Activated B cell treated with CpG ODN at 0.5 μM for 24 hours (primary cell): ENCODE measurements at regions not wholly inside any gene's neighbourhood (a gene's known extent, or its start where the extent isn't known, plus 50 kb on each side); places are given as distances from the start of the nearest gene placed in this dataset.

ENCODE experiments used
- ATAC-seq: fragments of 200-7000 bp; cut with Tn5 transposase; one replicate; pipeline ENCODE4 v1.10.0; 2021; ENCODE audit warnings: low read depth, mild to moderate bottlenecking, moderate library complexity
- CTCF ChIA-PET: fragments of 350-600 bp; sonication (Branson Sonifier 250); formaldehyde crosslinking; loops from one replicate; lab custom pipeline; 2021; ENCODE audit warnings: antibody characterized with exemption; lab: Charles Lee
- POLR2A ChIA-PET: fragments of 350-600 bp; sonication (Branson Sonifier 250); formaldehyde crosslinking; loops from one replicate; lab custom pipeline; 2021; ENCODE audit warnings: antibody characterized with exemption; lab: Charles Lee
- DNase-seq: peaks from one replicate; pipeline ENCODE4 v3.0.0; 2022
- H3K27ac Mint-ChIP-seq: one replicate; pipeline ENCODE4 v1.8.0; 2020; ENCODE audit warnings: mixed read lengths
- H3K27me3 Mint-ChIP-seq: one replicate; pipeline ENCODE4 v1.8.0; 2021; ENCODE audit warnings: mixed read lengths
- H3K36me3 Mint-ChIP-seq: one replicate; pipeline ENCODE4 v1.8.0; 2021; ENCODE audit warnings: low read depth, mixed read lengths
- H3K4me1 Mint-ChIP-seq: one replicate; pipeline ENCODE4 v1.8.0; 2021; ENCODE audit warnings: mixed read lengths
- H3K4me3 Mint-ChIP-seq: one replicate; pipeline ENCODE4 v1.8.0; 2020; ENCODE audit warnings: mild to moderate bottlenecking, mixed read lengths
- H3K9me3 Mint-ChIP-seq: one replicate; pipeline ENCODE4 v1.8.0; 2020; ENCODE audit warnings: mixed read lengths
- intact Hi-C: fragments of 100-400 bp; cut with micrococcal nuclease; formaldehyde crosslinking; loops from one replicate; pipeline ENCODE4 v1.15.1; 2024
- TF ChIP-seq, protein P1 (sequence below): fragments of 200-600 bp; IDR thresholded peaks from one replicate; pipeline ENCODE4 v1.8.0; 2022; ENCODE audit warnings: antibody characterized with exemption, mild to moderate bottlenecking

DNA sequence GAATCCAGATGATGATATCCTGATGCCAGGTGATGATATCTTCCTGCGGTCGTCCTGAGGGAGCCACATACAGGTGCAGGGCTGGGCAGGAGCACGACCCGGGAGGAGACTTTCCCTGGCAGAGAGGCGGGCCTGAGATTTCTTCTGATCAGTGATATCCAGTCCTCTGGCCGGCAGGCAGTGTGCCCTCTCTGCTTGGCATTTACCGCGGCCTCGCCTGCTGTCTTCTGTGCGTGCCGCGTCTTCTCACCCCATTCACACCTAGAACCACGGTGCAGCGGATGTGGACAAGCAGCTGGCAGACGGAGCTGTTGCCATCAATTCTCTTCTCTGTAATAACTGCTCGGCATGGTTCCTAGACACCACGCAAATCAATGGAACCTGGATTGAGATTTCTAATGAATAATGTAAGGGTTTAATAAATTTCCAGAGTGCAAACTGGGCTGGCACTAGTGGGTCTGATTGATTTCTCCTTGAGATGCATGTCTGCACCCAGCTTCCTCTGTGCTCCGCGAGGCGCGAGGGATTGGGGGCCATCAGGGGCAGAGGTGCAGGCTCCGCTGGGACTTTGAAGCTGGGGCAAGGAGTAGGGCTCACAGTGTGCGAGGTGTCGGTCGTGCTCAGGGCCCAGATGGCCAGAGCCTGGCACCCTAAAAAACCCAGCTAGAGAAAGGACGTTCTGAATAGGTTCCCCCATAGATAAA lies 208.9 kb upstream of the HDAC4 start:
- TF ChIP-seq, protein P1, sequence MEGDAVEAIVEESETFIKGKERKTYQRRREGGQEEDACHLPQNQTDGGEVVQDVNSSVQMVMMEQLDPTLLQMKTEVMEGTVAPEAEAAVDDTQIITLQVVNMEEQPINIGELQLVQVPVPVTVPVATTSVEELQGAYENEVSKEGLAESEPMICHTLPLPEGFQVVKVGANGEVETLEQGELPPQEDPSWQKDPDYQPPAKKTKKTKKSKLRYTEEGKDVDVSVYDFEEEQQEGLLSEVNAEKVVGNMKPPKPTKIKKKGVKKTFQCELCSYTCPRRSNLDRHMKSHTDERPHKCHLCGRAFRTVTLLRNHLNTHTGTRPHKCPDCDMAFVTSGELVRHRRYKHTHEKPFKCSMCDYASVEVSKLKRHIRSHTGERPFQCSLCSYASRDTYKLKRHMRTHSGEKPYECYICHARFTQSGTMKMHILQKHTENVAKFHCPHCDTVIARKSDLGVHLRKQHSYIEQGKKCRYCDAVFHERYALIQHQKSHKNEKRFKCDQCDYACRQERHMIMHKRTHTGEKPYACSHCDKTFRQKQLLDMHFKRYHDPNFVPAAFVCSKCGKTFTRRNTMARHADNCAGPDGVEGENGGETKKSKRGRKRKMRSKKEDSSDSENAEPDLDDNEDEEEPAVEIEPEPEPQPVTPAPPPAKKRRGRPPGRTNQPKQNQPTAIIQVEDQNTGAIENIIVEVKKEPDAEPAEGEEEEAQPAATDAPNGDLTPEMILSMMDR = no peak
- POLR2A ChIA-PET = no interaction called here
- Mint-ChIP-seq H3K9me3 (peaks cover 3% of the 10 kb centered on the region), H3K27me3 (peaks cover 9% of the 10 kb centered on the region), H3K27ac (no peak overlapping the region), H3K4me3 (no peak overlapping the region), H3K36me3 (no peaks in the 10 kb centered on the region), H3K4me1 (no peaks in the 10 kb centered on the region)
- intact Hi-C loops = no loop called here
- ATAC-seq (no peak), DNase-seq (no peak)
- CTCF ChIA-PET = no interaction called here

DNA sequence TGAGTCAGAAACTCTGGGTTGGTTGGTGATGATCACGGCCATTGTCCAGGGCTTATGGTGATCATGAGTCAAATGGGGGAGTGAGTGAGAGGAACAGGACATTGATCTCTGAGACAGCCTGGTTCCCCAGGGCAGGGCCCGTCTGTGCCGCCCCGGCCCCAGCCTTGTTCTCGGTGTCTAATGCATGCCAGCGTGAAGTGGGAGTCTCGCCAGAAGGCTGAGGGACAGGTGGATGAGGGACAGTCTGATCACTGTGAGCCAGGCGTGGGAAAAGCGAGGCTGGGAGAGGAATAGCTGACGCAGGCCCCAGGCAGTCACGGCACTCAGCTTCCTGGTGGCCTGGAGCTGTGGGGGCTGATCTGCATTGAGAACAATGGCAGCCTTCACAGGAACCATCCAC lies 208.3 kb upstream of the HDAC4 start:
- CTCF ChIA-PET = no interaction called here
- POLR2A ChIA-PET = no interaction called here
- DNase-seq = no peak
- ATAC-seq = no peak
- TF ChIP-seq, protein P1 = no peak
- Mint-ChIP-seq H3K4me1 (no peaks in the 10 kb centered on the region), H3K9me3 (peaks cover 3% of the 10 kb centered on the region), H3K27ac (no peak overlapping the region), H3K4me3 (no peak overlapping the region), H3K36me3 (no peaks in the 10 kb centered on the region), H3K27me3 (peaks cover 10% of the 10 kb centered on the region)
- intact Hi-C loops = no loop called here

DNA sequence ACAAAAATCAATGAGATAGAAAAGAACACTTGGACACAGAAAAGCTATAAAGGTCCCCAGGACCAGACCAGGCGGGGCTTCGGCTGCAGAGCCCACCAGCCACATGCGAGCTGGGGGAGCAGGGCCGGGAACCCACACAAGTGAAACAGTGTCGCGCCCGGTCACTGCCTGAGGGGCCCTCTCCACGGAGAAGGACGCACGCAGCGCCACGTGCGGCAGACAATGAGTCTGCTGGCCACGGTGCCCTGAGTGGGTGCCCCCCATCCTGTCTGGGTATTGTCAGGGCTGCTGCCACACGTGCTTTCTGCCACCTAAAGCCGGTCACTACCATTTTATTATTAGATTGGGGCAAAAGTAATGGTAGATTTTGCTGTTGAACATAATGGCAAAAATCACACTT lies 207.9 kb upstream of the HDAC4 start:
- DNase-seq = no peak
- intact Hi-C loops = no loop called here
- no peaks in the 10 kb centered on the region for H3K36me3 Mint-ChIP-seq
- peaks cover 3% of the 10 kb centered on the region for H3K9me3 Mint-ChIP-seq
- H3K4me1 Mint-ChIP-seq = no peaks in the 10 kb centered on the region
- ChIA-PET POLR2A (no interaction called here), CTCF (no interaction called here)
- H3K27ac Mint-ChIP-seq = no peak overlapping the region
- ATAC-seq = no peak
- H3K4me3 Mint-ChIP-seq = no peak overlapping the region
- TF ChIP-seq, protein P1 = no peak
- peaks cover 12% of the 10 kb centered on the region for H3K27me3 Mint-ChIP-seq

GRCh38 chr2:239608260-239608659 lies 207.4 kb upstream of the HDAC4 start:
- Mint-ChIP-seq H3K9me3 (peaks cover 3% of the 10 kb centered on the region), H3K27me3 (peaks cover 12% of the 10 kb centered on the region), H3K4me1 (no peaks in the 10 kb centered on the region), H3K27ac (no peak overlapping the region), H3K4me3 (no peak overlapping the region), H3K36me3 (no peaks in the 10 kb centered on the region)
- CTCF ChIA-PET = no interaction called here
- intact Hi-C loops = no loop called here
- TF ChIP-seq, protein P1 = no peak
- POLR2A ChIA-PET = no interaction called here
- ATAC-seq = no peak
- no peak for DNase-seq

- no peak for ATAC-seq
- no peak overlapping the region for H3K27ac Mint-ChIP-seq
- DNase-seq = no peak
These were observed 206.8 kb upstream of the HDAC4 start for GRCh38 chr2:239607517-239608191.

More at GRCh38 chr2:239607517-239608191, 206.8 kb upstream of the HDAC4 start:
- ChIA-PET CTCF (no interaction called here), POLR2A (no interaction called here)
- TF ChIP-seq, protein P1 = no peak
- intact Hi-C loops = no loop called here
- H3K4me3 Mint-ChIP-seq = no peak overlapping the region
- H3K27me3 Mint-ChIP-seq = peaks cover 12% of the 10 kb centered on the region
- no peaks in the 10 kb centered on the region for H3K36me3 Mint-ChIP-seq
- H3K9me3 Mint-ChIP-seq = peaks cover 3% of the 10 kb centered on the region
- no peaks in the 10 kb centered on the region for H3K4me1 Mint-ChIP-seq
